ENCODE measurements at regions not wholly inside any gene's neighbourhood (a gene's known extent, or its start where the extent isn't known, plus 50 kb on each side); places are given as distances from the start of the nearest gene placed in this dataset.

GRCh38 chr21:35335951-35336446 is 286.9 kb upstream of the RUNX1 start:
- TF ChIP-seq, protein P1, sequence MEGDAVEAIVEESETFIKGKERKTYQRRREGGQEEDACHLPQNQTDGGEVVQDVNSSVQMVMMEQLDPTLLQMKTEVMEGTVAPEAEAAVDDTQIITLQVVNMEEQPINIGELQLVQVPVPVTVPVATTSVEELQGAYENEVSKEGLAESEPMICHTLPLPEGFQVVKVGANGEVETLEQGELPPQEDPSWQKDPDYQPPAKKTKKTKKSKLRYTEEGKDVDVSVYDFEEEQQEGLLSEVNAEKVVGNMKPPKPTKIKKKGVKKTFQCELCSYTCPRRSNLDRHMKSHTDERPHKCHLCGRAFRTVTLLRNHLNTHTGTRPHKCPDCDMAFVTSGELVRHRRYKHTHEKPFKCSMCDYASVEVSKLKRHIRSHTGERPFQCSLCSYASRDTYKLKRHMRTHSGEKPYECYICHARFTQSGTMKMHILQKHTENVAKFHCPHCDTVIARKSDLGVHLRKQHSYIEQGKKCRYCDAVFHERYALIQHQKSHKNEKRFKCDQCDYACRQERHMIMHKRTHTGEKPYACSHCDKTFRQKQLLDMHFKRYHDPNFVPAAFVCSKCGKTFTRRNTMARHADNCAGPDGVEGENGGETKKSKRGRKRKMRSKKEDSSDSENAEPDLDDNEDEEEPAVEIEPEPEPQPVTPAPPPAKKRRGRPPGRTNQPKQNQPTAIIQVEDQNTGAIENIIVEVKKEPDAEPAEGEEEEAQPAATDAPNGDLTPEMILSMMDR (tag by site-specific recombination; IDR thresholded peaks at IDR 0.05): no peak
- no peak for TF ChIP-seq SETDB1 (IDR thresholded peaks at IDR 0.05; ENCODE audit: insufficient read length, low read length)
- no peak for TF ChIP-seq KLF7 (tag by site-specific recombination; IDR thresholded peaks at IDR 0.05; ENCODE audit: borderline replicate concordance)
- TF ChIP-seq, protein P2, sequence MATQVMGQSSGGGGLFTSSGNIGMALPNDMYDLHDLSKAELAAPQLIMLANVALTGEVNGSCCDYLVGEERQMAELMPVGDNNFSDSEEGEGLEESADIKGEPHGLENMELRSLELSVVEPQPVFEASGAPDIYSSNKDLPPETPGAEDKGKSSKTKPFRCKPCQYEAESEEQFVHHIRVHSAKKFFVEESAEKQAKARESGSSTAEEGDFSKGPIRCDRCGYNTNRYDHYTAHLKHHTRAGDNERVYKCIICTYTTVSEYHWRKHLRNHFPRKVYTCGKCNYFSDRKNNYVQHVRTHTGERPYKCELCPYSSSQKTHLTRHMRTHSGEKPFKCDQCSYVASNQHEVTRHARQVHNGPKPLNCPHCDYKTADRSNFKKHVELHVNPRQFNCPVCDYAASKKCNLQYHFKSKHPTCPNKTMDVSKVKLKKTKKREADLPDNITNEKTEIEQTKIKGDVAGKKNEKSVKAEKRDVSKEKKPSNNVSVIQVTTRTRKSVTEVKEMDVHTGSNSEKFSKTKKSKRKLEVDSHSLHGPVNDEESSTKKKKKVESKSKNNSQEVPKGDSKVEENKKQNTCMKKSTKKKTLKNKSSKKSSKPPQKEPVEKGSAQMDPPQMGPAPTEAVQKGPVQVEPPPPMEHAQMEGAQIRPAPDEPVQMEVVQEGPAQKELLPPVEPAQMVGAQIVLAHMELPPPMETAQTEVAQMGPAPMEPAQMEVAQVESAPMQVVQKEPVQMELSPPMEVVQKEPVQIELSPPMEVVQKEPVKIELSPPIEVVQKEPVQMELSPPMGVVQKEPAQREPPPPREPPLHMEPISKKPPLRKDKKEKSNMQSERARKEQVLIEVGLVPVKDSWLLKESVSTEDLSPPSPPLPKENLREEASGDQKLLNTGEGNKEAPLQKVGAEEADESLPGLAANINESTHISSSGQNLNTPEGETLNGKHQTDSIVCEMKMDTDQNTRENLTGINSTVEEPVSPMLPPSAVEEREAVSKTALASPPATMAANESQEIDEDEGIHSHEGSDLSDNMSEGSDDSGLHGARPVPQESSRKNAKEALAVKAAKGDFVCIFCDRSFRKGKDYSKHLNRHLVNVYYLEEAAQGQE (tag by site-specific recombination; IDR thresholded peaks at IDR 0.05): no peak
- TF ChIP-seq MYNN (tag by site-specific recombination; IDR thresholded peaks at IDR 0.05; ENCODE audit: borderline replicate concordance): no peak
- TF ChIP-seq, protein P3, sequence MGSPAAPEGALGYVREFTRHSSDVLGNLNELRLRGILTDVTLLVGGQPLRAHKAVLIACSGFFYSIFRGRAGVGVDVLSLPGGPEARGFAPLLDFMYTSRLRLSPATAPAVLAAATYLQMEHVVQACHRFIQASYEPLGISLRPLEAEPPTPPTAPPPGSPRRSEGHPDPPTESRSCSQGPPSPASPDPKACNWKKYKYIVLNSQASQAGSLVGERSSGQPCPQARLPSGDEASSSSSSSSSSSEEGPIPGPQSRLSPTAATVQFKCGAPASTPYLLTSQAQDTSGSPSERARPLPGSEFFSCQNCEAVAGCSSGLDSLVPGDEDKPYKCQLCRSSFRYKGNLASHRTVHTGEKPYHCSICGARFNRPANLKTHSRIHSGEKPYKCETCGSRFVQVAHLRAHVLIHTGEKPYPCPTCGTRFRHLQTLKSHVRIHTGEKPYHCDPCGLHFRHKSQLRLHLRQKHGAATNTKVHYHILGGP (tag by site-specific recombination; IDR thresholded peaks at IDR 0.05): no peak
- TF ChIP-seq ZNF768 (tag by site-specific recombination; IDR thresholded peaks at IDR 0.05): no peak
- no peak for TF ChIP-seq ZNF121 (tag by site-specific recombination; IDR thresholded peaks at IDR 0.05)
- TF ChIP-seq ZSCAN16 (tag by site-specific recombination; IDR thresholded peaks at IDR 0.05): no peak
- no peak for TF ChIP-seq ZNF274 (IDR thresholded peaks at IDR 0.05; ENCODE audit: low read length)
- TF ChIP-seq ZNF274 (tag by site-specific recombination; IDR thresholded peaks at IDR 0.05; ENCODE audit: borderline replicate concordance): no peak
- no peak for TF ChIP-seq ZNF114 (tag by site-specific recombination; IDR thresholded peaks at IDR 0.05)

Measured in HEK293 (cell line).